Esophagus squamous epithelium (tissue), 4 donors: ENCODE measurements at regions not wholly inside any gene's neighbourhood (a gene's known extent, or its start where the extent isn't known, plus 50 kb on each side); places are given as distances from the start of the nearest gene placed in this dataset.

ENCODE experiments used
- POLR2A ChIP-seq, 4 donors: fragments of 450-650 bp; IDR thresholded peaks; one replicate each; pipeline ENCODE4 v1.6.1; 2017; ENCODE audit warnings: antibody characterized with exemption in 4 of 4, mild to moderate bottlenecking in 4 of 4, moderate library complexity in 3 of 4
- TF ChIP-seq, protein P1 (sequence below), 6 experiments: fragments of 450-650 bp in 4 of 6; fragments of 200-600 bp in 2 of 6; sonication (generic) in 2 of 6; IDR thresholded peaks; one replicate each; pipeline ENCODE4 v1.5.1; 2016 to 2019; ENCODE audit warnings: antibody characterized with exemption in 6 of 6, mild to moderate bottlenecking in 4 of 6, moderate library complexity in 4 of 6

DNA sequence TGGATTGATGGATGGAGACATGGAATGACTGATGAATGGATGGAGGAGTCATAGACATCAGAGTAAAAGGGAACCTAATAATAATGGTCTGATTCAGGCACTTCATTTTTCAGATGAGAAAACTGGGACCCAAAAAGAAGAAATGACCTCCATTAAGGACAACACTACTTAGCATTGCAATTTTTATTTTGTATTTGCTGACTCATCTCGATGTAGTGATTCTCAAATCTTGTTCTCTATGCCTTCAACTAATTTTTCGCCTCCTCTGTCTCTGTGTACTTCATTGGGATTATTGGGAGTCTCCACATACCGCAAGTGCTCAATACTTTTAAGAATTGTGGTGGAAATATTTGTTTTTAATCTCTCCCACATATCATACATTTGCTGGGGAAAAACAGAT, 446.2 kb upstream of the FSHR start:
- TF ChIP-seq, protein P1, sequence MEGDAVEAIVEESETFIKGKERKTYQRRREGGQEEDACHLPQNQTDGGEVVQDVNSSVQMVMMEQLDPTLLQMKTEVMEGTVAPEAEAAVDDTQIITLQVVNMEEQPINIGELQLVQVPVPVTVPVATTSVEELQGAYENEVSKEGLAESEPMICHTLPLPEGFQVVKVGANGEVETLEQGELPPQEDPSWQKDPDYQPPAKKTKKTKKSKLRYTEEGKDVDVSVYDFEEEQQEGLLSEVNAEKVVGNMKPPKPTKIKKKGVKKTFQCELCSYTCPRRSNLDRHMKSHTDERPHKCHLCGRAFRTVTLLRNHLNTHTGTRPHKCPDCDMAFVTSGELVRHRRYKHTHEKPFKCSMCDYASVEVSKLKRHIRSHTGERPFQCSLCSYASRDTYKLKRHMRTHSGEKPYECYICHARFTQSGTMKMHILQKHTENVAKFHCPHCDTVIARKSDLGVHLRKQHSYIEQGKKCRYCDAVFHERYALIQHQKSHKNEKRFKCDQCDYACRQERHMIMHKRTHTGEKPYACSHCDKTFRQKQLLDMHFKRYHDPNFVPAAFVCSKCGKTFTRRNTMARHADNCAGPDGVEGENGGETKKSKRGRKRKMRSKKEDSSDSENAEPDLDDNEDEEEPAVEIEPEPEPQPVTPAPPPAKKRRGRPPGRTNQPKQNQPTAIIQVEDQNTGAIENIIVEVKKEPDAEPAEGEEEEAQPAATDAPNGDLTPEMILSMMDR (IDR thresholded peaks at IDR 0.05), result no peak
- no peak for TF ChIP-seq POLR2A (IDR thresholded peaks at IDR 0.05)
